Inflammatory macrophage treated with lipopolysaccharide for 1 hour (primary cell): ENCODE measurements at regions not wholly inside any gene's neighbourhood (a gene's known extent, or its start where the extent isn't known, plus 50 kb on each side); places are given as distances from the start of the nearest gene placed in this dataset.

ENCODE experiments used
- DNase-seq, 2 donors: peaks; one replicate each; pipeline ENCODE4 v3.0.0-alpha.2; 2020 to 2022

- no peak for DNase-seq
Observed at GRCh38 chr7:10205696-10206095, 768.0 kb upstream of the PHF14 start.

GRCh38 chr7:10210000-10210399 lies 763.7 kb upstream of the PHF14 start:
- no peak for DNase-seq

GRCh38 chr7:10211016-10211415 lies 762.7 kb upstream of the PHF14 start:
- no peak for DNase-seq

GRCh38 chr7:10211861-10212260 lies 761.8 kb upstream of the PHF14 start:
- no peak for DNase-seq

GRCh38 chr7:10212649-10213048 lies 761.0 kb upstream of the PHF14 start:
- no peak for DNase-seq

GRCh38 chr7:10216462-10216861 lies 757.2 kb upstream of the PHF14 start:
- DNase-seq, result no peak

- no peak for DNase-seq
Observed at GRCh38 chr7:10221084-10221483, 752.6 kb upstream of the PHF14 start.

GRCh38 chr7:10222976-10223375 lies 750.7 kb upstream of the PHF14 start:
- DNase-seq, result no peak

- DNase-seq, result no peak
Observed at GRCh38 chr7:10225275-10225674, 748.4 kb upstream of the PHF14 start.

GRCh38 chr7:10237306-10237705 lies 736.4 kb upstream of the PHF14 start:
- no peak for DNase-seq

- DNase-seq, result no peak
Observed at GRCh38 chr7:10238641-10239040, 735.0 kb upstream of the PHF14 start.

- no peak for DNase-seq
Observed at GRCh38 chr7:10239695-10240345, 733.9 kb upstream of the PHF14 start.

GRCh38 chr7:10245406-10245805 lies 728.3 kb upstream of the PHF14 start:
- no peak for DNase-seq

- no peak for DNase-seq
Observed at GRCh38 chr7:10257438-10257837, 716.2 kb upstream of the PHF14 start.

- DNase-seq, result no peak
Observed at GRCh38 chr7:10266976-10267375, 706.7 kb upstream of the PHF14 start.

GRCh38 chr7:10268034-10268433 lies 705.6 kb upstream of the PHF14 start:
- no peak for DNase-seq

GRCh38 chr7:10282909-10283308 lies 690.8 kb upstream of the PHF14 start:
- DNase-seq, result no peak

- no peak for DNase-seq
Observed at GRCh38 chr7:10284001-10284400, 689.7 kb upstream of the PHF14 start.

- no peak for DNase-seq
Observed at GRCh38 chr7:10299384-10299783, 674.3 kb upstream of the PHF14 start.

- no peak for DNase-seq
Observed at GRCh38 chr7:10300577-10300976, 673.1 kb upstream of the PHF14 start.

- DNase-seq, result no peak
Observed at GRCh38 chr7:10308276-10308675, 665.4 kb upstream of the PHF14 start.

GRCh38 chr7:10312942-10313341 lies 660.7 kb upstream of the PHF14 start:
- no peak for DNase-seq

GRCh38 chr7:10315881-10316280 lies 657.8 kb upstream of the PHF14 start:
- no peak for DNase-seq

GRCh38 chr7:10316488-10316887 lies 657.2 kb upstream of the PHF14 start:
- DNase-seq, result no peak

GRCh38 chr7:10325395-10325794 lies 648.3 kb upstream of the PHF14 start:
- DNase-seq, result no peak

- DNase-seq, result peak; percentile 5 to 10
Observed at GRCh38 chr7:10343108-10343507, 630.6 kb upstream of the PHF14 start.
